ENCODE measurements at regions not wholly inside any gene's neighbourhood (a gene's known extent, or its start where the extent isn't known, plus 50 kb on each side); places are given as distances from the start of the nearest gene placed in this dataset.

DNA sequence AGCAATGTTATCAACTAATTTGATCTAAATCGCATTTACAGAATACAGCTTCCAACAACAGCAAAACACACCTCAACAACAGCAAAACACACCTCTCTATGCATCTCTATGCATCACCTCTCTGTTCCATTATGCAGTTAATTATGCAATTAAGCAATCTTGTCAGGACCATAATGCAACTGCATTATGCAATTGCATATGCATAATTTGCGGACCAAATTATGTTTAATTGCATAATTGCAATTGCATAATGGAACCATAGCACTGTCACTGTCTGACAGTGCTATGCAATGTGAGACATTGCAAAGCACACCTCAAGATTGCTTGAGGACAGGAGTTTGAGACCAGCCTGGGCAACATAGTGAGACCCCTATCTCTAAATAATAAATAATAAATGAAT lies 80.4 kb upstream of the PRSS3 start:
- TF ChIP-seq, protein P1, sequence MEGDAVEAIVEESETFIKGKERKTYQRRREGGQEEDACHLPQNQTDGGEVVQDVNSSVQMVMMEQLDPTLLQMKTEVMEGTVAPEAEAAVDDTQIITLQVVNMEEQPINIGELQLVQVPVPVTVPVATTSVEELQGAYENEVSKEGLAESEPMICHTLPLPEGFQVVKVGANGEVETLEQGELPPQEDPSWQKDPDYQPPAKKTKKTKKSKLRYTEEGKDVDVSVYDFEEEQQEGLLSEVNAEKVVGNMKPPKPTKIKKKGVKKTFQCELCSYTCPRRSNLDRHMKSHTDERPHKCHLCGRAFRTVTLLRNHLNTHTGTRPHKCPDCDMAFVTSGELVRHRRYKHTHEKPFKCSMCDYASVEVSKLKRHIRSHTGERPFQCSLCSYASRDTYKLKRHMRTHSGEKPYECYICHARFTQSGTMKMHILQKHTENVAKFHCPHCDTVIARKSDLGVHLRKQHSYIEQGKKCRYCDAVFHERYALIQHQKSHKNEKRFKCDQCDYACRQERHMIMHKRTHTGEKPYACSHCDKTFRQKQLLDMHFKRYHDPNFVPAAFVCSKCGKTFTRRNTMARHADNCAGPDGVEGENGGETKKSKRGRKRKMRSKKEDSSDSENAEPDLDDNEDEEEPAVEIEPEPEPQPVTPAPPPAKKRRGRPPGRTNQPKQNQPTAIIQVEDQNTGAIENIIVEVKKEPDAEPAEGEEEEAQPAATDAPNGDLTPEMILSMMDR (IDR thresholded peaks at IDR 0.05), result no peak
- TF ChIP-seq EP300 (IDR thresholded peaks at IDR 0.05) (no peak), POLR2A (IDR thresholded peaks at IDR 0.05) (no peak)
